HEK293 (cell line): ENCODE measurements at regions not wholly inside any gene's neighbourhood (a gene's known extent, or its start where the extent isn't known, plus 50 kb on each side); places are given as distances from the start of the nearest gene placed in this dataset.

Source experiments
- CTCF ChIA-PET: fragments of 350-600 bp; formaldehyde crosslinking; extraction: SDS; loops from one replicate; lab custom pipeline; 2021; ENCODE audit warnings: antibody characterized with exemption; lab: Yijun Ruan, JAX
- POLR2A ChIA-PET: fragments of 300-600 bp; formaldehyde crosslinking; extraction: SDS; loops from one replicate; lab custom pipeline; 2020; ENCODE audit warnings: antibody characterized with exemption, inconsistent platforms; lab: Yijun Ruan, JAX
- H3K27ac ChIP-seq: fragments of 200-500 bp; sonication (Bioruptor generic); 2 replicates; pipeline ENCODE4 v1.5.1; 2014; ENCODE audit warnings: low read depth, low read length, control low read depth, inconsistent platforms; ENCODE audit errors: extremely low read depth
- H3K36me3 ChIP-seq, 2 experiments: fragments of 200-500 bp in 1 of 2; sonication (Bioruptor generic) in 1 of 2; 1 replicate in 1 of 2; 2 replicates in 1 of 2; pipeline ENCODE4 v1.5.1; 2014 to 2017; ENCODE audit warnings: inconsistent platforms in 2 of 2, low read length in 2 of 2; ENCODE audit not compliant: control insufficient read depth in 2 of 2, insufficient read depth in 1 of 2
- H3K4me1 ChIP-seq: fragments of 200-500 bp; sonication (Bioruptor generic); 2 replicates; pipeline ENCODE4 v1.5.1; 2014; ENCODE audit warnings: mild to moderate bottlenecking, low read length, inconsistent platforms; ENCODE audit not compliant: control insufficient read depth, insufficient read depth
- H3K4me3 ChIP-seq: 2 replicates; pipeline ENCODE4 v1.5.1; 2011; ENCODE audit warnings: low read depth, mild to moderate bottlenecking, control low read depth, low read length, moderate library complexity
- H3K9me3 ChIP-seq: fragments of 200-500 bp; sonication (Bioruptor generic); 2 replicates; pipeline ENCODE4 v1.5.1; 2014; ENCODE audit warnings: low read depth, low read length, inconsistent platforms; ENCODE audit not compliant: control insufficient read depth, insufficient read depth
- ATF2 ChIP-seq: fragments of 450-650 bp; formaldehyde crosslinking; IDR thresholded peaks from 2 replicates; pipeline ENCODE4 v1.5.1; 2016; ENCODE audit warnings: missing biosample characterization, missing genetic modification characterization, low read depth
- BCL11B ChIP-seq: fragments of 450-650 bp; formaldehyde crosslinking; IDR thresholded peaks from 2 replicates; pipeline ENCODE4 v1.5.1; 2016; ENCODE audit warnings: low read depth, missing biosample characterization, missing genetic modification characterization
- HOXD13 ChIP-seq: sonication (generic); formaldehyde crosslinking; IDR thresholded peaks from 2 replicates; pipeline ENCODE4 v1.8.0; 2022; ENCODE audit warnings: missing genetic modification reagents, borderline replicate concordance
- PRDM4 ChIP-seq: fragments of 450-650 bp; formaldehyde crosslinking; IDR thresholded peaks from 2 replicates; pipeline ENCODE4 v1.5.1; 2017; ENCODE audit warnings: missing biosample characterization, missing genetic modification characterization
- ZNF155 ChIP-seq: fragments of 450-650 bp; formaldehyde crosslinking; IDR thresholded peaks from 2 replicates; pipeline ENCODE4 v1.5.1; 2016; ENCODE audit warnings: missing biosample characterization, missing genetic modification characterization
- ZNF202 ChIP-seq: fragments of 450-650 bp; formaldehyde crosslinking; IDR thresholded peaks from 2 replicates; pipeline ENCODE4 v1.5.1; 2016; ENCODE audit warnings: missing biosample characterization, missing genetic modification characterization, borderline replicate concordance
- ZNF350 ChIP-seq: fragments of 450-650 bp; formaldehyde crosslinking; IDR thresholded peaks from 2 replicates; pipeline ENCODE4 v1.5.0; 2017; ENCODE audit warnings: missing biosample characterization, mild to moderate bottlenecking, missing genetic modification characterization
- ZNF488 ChIP-seq: fragments of 450-650 bp; formaldehyde crosslinking; IDR thresholded peaks from 2 replicates; pipeline ENCODE4 v1.5.1; 2016; ENCODE audit warnings: missing biosample characterization, missing genetic modification characterization
- ZNF626 ChIP-seq: fragments of 450-650 bp; sonication (Bioruptor Pico); formaldehyde crosslinking; IDR thresholded peaks from 2 replicates; pipeline ENCODE4 v1.5.1; 2018; ENCODE audit warnings: missing biosample characterization, missing genetic modification characterization, inconsistent platforms
- ZNF660 ChIP-seq: fragments of 450-650 bp; IDR thresholded peaks from 2 replicates; pipeline ENCODE4 v1.5.1; 2018; ENCODE audit warnings: missing biosample characterization, mild to moderate bottlenecking, missing genetic modification characterization
- ZNF670 ChIP-seq: fragments of 450-650 bp; formaldehyde crosslinking; IDR thresholded peaks from 2 replicates; pipeline ENCODE4 v1.5.1; 2016; ENCODE audit warnings: missing biosample characterization, missing genetic modification characterization, low read depth
- ZNF692 ChIP-seq: fragments of 450-650 bp; formaldehyde crosslinking; IDR thresholded peaks from 2 replicates; pipeline ENCODE4 v1.5.1; 2016; ENCODE audit warnings: missing biosample characterization, missing genetic modification characterization
- ZNF768 ChIP-seq: fragments of 450-650 bp; formaldehyde crosslinking; IDR thresholded peaks from 2 replicates; pipeline ENCODE4 v1.5.1; 2018; ENCODE audit warnings: missing biosample characterization, mild to moderate bottlenecking, missing genetic modification characterization
- ZNF776 ChIP-seq: fragments of 450-650 bp; formaldehyde crosslinking; IDR thresholded peaks from 2 replicates; pipeline ENCODE4 v1.5.0; 2017; ENCODE audit warnings: missing biosample characterization, missing genetic modification characterization, borderline replicate concordance
- ZNF830 ChIP-seq: fragments of 450-650 bp; IDR thresholded peaks from 2 replicates; pipeline ENCODE4 v1.5.0; 2018; ENCODE audit warnings: missing biosample characterization, missing genetic modification characterization, low read depth, mild to moderate bottlenecking, moderate library complexity
- ZSCAN5A ChIP-seq: fragments of 450-650 bp; formaldehyde crosslinking; IDR thresholded peaks from 2 replicates; pipeline ENCODE4 v1.5.1; 2016; ENCODE audit warnings: missing biosample characterization, missing genetic modification characterization

GRCh38 chr15:58352026-58352929, 79.5 kb upstream of the LIPC start:
- no peak overlapping the region for H3K4me3 ChIP-seq
- no peaks in the 10 kb centered on the region for H3K36me3 ChIP-seq
- POLR2A ChIA-PET, result no interaction called here
- no peaks in the 10 kb centered on the region for H3K9me3 ChIP-seq
- no peak overlapping the region for H3K27ac ChIP-seq
- TF ChIP-seq ZNF350 (tag by site-specific recombination) (no peak), ZSCAN5A (tag by site-specific recombination) (no peak), ZNF626 (tag by site-specific recombination) (no peak), ZNF830 (tag by site-specific recombination) (no peak), PRDM4 (tag by site-specific recombination) (no peak), ZNF155 (tag by site-specific recombination) (no peak), ZNF660 (tag by site-specific recombination) (no peak), ZNF202 (tag by site-specific recombination) (no peak), BCL11B (tag by site-specific recombination) (no peak), ZNF776 (no peak), ZNF488 (tag by site-specific recombination) (no peak), HOXD13 (CRISPR knock-in tag) (no peak), ZNF670 (tag by site-specific recombination) (no peak), ZNF768 (no peak), ZNF692 (tag by site-specific recombination) (no peak), ATF2 (tag by site-specific recombination) (no peak)
- H3K4me1 ChIP-seq, result no peaks in the 10 kb centered on the region
- CTCF ChIA-PET, result no interaction called here
